T1000 (cell line): ENCODE measurements at regions not wholly inside any gene's neighbourhood (a gene's known extent, or its start where the extent isn't known, plus 50 kb on each side); places are given as distances from the start of the nearest gene placed in this dataset.
"Not testable (repeated sequence)": the region's sequence is repeated elsewhere in the genome, so short reads cannot be mapped to it uniquely, and the experiment has no call there.

Source experiments
- DNase-seq: peaks from one replicate; lab custom pipeline; 2025; ENCODE audit warnings: mixed read lengths; lab: John Stamatoyannopoulos, UW

DNA sequence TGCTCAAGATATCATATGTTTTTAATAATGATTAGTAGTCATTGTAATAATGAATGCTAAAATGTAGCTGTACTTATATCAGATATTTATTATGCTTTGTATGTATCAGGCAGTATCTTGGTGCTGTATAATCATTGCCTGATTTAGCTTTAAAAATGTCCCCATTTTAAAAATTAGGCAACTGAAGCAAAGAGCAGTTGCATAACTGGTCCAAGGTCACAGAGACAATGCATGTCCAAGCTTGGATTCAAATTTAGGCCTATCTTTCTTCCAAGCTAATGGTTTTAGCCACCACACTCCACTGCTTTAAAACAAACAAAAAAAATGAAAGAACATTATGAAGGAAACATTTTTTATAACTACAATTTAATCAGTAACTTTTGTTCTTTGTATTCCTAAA lies 725.8 kb upstream of the RAG2 start:
- DNase-seq: no peak

DNA sequence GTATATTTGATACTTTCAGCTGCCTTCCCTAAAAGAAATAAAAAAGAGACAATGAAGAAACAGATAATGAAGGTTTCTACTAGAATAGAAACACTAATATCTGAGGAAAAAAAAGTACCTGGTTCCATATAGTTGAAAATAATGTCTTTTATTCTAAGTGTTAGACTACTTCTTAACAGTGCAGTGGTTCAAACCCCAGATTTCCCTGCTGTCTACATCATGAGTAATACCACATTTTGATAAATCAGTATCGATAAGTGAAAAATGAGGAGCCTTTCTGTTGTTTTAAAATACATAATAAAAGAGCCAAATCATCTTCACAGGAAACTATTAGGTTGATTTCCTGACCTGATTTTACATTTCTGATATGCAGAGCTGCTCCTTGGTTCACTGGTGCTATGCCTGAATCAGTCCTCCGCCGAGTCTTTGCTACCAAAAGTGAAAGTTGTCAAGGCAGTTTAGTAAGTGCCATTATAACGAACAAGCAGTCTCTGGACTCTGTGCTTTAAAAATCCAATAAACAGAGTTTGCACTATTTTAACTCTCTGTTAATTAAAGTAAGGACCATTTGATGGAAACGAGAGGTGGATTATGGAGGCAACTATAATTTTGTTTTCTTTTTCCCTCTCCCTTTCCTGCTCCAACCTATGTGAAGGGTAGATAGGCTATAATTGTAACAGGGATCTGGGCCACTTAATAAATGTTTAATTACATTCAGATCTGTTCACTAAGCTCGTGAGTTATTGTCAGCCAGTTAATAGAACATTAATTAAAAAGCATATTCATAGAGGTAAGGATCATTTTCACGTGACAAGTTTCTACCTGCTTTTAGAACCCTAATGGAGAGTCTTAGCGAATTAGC lies 724.5 kb upstream of the RAG2 start:
- DNase-seq: no peak

DNA sequence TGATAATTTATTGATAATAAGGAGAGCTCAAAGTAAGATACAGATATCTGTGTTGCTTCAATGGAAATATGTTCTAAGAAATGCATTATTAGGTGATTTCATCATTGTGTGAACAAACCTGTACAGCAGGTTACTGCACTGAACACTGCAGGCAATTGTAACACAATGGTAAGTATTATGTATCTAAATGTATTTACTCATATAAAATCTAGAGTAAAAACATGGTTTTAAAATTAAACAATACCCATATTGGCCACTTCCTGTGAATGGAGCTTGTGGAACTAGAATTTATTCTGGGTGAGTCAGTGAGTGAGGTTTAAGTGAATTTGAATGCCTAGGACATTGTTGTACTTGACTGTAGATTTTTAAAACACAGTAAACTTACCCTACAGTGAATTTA lies 722.9 kb upstream of the RAG2 start:
- DNase-seq: no peak

DNA sequence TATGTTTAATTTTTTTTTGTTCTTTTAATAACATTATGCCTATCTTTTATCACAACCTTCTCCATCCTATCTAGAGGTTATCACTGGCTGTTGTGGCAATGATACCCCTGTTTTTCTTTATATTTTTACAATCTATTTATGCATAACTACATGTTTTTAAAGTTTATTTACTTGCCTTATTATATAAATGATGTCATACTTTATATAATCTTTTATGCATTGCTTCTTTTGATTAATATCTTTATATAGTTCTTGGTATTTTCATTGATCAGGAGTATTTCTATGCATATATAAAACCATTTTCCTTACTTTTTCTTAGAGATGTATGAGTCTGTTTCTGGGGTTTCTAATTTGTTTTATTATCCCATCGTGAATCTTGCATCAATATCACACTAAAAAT lies 719.8 kb upstream of the RAG2 start:
- no peak for DNase-seq

DNA sequence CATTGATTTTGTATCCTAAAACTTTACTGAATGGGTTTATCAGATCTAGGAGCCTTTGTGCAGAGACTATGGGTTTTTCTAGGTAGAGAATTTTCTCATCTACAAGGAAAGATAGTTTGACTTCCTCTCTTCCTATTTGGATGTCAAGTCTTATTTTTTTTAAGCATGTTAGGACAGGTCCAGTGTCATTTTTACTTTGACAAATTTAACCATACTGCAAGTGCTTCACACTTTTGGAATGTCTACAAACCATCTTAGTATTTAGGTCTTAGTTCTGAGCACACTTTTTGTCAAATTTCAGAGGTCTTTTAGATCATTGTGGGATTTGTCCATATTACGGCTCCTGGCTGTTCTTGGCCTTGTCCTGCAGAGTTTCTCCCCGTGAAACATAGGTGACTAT lies 715.2 kb upstream of the RAG2 start:
- DNase-seq: no peak

DNA sequence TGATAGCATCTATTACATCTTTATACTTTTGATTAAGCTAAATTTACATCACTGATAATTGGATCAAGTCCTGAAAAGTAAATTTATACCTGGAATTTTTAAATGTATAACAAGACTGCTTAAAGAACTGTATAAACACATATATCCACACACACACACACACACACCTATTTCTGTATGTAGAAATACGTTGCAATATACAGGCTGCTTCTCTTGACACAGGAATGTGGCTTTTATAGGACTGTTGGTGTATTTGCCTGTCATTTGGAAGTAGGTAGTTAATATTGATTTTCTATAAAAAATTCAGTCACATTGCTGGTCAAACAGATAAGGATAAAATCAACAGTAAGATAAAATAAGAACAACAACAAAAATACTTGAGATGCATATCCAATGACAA lies 708.5 kb upstream of the RAG2 start:
- no peak for DNase-seq

DNA sequence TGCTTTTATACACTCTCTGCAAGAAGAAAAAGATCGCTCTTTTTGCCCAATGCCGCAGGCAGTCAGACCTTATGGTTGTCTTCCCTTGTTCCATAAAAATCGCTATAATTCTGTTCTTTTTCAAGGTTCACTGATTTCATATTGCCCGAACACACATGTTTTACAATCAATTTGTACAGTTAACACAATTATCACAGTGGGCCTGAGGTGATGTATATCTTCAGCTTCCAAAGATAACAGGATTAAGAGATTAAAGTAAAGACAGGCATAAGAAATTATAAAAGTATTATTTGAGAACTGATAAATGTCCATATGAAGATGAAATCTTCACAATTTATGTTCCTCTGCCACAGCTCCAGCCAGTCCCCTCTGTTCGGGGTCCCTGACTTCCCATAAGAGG lies 703.4 kb upstream of the RAG2 start:
- DNase-seq: not testable (repeated sequence)

DNA sequence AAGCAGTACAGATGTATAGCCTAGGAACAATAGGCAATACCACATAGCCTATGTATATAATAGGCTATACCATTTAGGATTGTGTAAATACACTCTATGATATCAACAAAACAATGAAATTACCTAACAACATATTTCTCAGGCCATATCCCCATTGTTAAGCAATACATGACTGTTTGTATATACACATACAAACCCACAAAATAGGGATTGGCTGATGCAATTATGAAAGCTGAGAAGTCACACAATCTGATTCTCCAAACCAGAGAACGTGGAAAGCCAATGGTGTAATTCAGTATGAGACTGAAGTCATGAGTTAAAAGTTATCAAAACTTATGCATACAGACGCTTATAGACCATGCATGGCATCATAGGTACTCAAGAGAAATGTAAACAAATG lies 700.1 kb upstream of the RAG2 start:
- DNase-seq: no peak

DNA sequence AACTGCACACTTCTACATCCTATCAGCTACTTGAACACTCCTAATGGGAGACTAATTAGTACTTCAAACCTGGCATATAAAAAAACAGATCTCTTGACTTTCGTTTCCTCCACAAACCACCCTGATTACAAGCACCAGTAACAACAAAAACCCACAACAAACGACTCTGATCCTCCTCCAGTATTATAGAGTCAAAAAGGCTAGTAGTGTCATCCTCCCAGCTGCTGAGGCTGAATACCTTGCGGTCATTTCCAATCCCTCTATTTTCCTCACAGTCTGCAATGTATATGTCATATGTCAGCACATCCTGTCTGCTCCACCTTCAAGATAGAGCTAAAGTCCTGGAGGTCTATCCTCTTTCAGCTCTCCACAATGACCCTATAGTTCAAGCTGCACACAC lies 688.9 kb upstream of the RAG2 start:
- no peak for DNase-seq

DNA sequence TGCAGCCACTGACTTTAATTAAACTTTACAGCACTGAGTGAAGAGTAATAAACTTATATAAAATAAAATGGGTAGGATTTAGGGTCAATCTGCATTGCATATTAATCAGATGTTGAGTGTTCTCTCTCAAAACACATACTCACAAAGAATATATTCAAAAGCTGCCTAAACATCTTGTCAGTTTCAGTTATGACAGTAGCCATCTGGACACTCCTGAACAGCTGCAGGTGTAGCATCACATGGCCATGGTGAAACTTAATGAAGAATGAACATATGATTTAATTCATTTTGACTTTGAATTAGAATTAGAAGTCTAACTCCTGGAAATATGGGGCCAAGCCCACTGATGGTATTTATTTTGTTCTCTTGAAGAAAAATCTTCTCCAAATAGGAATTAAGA lies 684.3 kb upstream of the RAG2 start:
- DNase-seq: no peak

DNA sequence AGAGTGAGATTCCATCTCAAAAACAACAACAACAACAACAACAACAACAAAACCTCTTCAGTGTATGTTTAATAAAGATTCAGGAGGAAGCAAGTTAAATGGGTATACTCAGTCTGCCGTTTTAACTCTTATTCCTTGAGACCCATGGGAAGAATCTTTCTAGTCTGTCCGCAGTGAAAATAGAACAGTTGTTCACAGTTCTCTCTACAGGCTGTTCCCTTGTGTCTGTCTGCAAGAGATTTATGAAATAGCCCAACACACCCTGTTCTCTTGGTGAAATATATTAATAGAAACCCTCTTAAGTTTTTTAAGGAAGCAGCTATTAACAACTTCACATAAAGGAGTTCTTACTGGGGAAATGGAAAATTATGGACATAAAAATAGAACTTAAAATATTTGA lies 682.2 kb upstream of the RAG2 start:
- no peak for DNase-seq

DNA sequence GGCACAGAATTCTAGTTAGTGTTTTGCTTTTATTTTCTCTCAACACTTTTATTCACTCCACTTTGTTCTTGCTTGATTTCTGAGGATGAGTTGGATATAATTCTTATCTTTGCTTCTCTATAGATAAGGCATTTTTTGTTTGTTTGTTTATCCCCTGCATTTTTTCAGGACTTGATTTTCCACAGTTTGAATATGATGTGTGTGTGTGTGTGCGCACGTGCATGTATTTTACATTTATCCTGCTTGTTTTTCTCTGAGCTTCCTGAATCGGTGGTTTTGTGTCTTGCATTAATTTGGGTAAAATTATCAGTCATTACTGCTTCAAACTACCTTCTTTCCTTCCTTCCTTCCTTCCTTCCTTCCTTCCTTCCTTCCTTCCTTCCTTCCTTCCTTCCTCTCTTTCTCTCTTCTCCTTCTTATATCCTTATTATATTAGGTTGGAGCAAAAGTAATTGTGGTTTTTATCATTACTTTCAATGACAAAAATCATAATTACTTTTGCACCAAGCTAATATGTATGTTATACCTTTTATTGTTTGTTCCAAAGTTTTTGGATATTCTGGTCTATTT lies 679.9 kb upstream of the RAG2 start:
- DNase-seq: no peak

DNA sequence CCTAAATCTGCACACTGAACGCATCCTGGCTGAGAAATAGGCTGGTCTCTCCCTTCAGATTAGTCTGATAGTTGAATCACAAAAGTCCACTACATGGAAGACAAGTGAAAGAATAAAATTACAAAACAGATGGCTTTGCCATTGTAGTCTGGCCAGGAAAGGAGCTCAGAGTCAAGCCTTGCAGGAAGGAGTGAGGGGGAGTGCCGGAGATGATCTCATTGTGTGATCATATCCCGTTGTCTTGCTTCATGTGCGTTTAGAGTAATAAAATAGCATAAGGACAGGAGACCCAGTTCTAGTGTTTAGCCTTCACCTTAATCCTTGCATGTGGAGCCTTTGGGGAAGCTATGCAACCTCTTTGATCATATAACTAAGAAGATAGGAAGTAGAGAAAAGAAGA lies 666.7 kb upstream of the RAG2 start:
- no peak for DNase-seq

DNA sequence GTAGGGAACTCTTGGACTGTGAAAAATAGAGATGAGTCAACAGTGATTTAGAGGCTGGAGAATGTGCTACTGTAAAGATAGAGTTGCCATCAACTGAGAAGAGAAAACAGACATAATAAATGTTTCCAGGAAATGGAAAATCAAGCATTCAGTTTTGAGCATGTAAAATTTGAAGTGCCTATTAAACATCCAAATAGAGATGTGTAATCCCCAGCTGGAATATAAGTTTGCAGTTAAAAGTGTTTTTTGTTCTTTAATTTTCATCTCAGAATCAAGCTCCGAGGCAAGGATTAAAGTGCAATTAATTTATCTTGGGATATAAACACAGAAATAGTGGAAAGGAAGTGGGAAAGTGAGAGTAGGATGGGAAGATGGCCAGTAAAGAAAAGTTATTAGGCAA lies 666.0 kb upstream of the RAG2 start:
- no peak for DNase-seq

DNA sequence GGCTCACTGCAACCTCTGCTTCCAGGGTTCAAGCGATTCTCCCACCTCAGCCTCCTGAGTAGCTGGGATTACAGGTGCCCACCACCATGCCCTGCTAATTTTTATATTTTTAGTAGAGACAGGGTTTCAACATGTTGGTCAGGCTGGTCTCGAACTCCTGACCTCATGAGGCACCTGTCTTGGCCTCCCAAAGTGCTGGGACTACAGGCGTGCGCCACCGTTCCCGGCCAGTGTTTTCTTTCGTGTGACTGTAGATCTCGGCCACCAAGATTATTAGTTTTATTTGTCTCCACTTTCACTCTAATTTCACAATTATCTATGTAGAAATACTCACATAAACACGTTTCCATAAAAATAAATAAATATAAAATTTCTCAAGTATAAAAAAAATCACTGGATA lies 665.4 kb upstream of the RAG2 start:
- not testable (repeated sequence) for DNase-seq

DNA sequence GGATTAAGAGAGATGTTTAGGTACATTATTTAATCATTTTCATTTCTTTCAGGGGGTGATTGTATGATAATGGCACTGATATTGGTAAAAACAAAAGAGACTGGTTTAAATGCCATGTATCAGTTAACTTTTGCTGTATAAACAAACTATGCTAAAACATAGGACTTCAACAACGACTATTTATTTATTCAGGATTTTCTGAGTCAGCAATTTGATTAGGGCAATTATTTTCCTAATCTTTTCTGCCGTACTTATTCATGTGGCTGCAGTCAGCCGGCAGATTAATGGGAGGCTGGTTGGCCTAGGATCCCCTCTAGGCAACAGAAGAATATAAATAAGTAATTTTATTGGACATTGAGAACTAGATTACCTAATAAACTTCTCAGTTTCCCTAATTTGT lies 661.7 kb upstream of the RAG2 start:
- DNase-seq: no peak

DNA sequence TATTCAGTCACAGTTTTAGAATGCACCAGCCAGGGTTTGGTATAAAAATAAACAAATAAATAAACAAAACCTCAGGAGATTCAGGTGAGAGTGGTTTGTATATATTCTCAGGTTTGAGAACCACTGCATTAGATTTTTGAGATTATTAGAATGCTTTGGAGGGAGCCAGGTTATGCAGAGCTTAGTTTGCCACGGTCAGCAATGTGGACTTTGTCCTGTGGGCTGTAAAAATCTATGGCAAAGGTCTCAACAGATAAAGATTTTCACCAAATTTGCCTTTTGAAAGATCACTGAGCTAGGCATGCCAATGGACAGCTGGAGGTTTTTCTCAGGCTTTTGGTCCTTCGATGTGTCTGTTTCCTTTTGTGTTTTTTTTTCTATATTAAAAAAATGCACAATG lies 650.1 kb upstream of the RAG2 start:
- no peak for DNase-seq

DNA sequence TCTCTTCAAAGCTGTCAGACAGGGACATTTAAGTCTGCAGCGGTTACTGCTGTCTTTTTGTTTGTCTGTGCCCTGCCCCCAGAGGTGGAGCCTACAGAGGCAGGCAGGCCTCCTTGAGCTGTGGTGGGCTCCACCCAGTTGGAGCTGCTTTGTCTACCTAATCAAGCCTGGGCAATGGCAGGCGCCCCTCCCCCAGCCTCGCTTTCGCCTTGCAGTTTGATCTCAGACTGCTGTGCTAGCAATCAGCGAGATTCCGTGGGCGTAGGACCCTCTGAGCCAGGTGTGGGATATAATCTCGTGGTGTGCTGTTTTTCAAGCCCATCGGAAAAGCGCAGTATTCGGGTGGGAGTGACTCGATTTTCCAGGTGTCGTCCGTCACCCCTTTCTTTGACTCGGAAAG lies 648.1 kb upstream of the RAG2 start:
- DNase-seq: not testable (repeated sequence)

DNA sequence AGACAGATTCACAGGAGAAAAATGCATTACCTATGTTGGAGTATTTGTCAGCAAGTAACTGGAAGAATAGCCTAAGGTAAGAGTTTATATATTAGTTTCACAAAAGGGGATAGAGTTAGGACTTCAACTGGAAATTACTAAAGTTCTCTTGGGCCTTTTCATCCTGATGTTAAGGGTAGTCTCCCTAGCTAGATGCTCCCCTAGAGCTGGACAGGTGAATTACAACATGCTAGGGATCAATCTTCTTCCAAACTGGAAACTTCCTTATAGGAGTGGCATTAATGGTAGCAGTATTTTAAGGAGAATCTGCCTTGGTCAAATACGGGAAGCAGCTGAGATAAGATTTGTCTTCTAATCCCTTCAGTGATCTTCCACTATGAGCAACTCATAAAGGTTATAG lies 632.8 kb upstream of the RAG2 start:
- DNase-seq: no peak

DNA sequence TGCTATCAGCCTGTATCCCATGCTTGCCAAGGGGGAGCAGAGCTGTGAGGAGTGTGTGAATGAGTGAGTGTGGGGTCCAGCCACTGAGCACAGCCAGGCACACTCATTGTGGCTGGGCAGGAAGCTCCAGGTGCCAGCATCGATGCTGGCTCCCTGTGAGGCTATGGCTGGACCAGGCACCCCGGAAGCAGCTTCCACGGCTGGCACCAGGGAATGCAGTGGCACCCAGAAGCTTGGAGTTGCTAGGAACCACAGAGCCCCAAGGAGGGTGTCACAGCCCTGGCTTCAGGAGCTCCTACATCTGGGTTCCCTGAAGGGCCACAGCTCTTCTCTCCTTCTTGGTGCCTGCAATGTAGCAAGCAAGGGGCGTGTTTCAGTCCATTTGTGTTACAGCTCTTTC lies 625.9 kb upstream of the RAG2 start:
- no peak for DNase-seq

DNA sequence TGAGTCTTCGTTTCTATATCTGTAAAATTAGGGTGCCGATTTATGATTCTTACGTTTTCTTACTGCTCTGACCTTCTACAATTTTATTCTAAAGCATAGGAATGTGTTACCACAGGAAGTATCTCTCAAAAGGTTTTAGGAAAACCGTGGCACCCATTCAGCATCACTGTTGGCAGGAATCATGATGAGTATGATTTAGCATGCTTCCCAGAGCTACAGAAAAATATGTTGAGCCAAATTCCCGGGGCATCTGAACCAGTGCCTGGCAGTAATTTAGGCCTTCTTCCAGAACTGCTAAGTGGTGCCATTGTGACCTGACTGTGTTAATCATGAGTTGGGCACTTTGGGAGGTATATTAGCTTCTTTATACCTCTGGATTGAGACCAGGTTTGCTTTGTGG lies 605.0 kb upstream of the RAG2 start:
- no peak for DNase-seq

DNA sequence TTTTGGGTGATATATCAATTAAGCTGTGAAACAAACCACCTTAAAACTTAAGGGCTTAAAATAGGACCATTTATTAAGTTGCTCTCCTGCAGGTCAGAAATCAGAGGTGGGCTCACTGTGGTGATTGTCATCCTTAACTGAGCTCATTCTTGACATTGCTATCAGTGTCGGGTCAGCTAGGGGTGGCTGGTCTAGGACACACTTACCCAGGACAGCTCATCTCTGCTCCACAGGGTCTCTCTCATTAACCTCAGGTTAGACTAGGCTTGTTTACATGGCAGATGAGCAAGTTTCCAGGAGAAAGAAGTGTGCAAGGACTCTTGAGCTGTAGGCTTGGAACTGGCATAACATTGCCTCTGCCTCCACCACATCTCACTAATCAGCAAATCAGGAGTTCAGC lies 601.0 kb upstream of the RAG2 start:
- DNase-seq: no peak

DNA sequence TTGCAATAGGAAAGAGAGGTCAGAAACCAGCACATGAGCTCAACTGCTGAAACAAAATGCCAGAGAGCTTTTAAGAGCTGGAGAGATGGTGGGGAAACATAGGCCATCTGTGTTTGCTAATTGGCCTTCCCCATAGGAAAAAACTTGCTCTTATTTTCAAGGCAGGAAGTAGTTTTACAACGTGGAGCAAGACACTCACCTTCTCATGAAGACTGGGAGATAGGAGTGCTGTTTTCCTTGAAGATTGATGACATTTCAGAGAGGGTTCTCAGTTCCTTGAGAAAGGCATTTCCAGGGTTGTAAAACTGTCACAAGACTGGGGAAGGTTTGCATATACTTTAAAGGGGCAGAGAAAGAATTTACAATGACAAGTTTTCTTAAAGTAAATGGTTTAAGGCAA lies 586.3 kb upstream of the RAG2 start:
- DNase-seq: no peak

DNA sequence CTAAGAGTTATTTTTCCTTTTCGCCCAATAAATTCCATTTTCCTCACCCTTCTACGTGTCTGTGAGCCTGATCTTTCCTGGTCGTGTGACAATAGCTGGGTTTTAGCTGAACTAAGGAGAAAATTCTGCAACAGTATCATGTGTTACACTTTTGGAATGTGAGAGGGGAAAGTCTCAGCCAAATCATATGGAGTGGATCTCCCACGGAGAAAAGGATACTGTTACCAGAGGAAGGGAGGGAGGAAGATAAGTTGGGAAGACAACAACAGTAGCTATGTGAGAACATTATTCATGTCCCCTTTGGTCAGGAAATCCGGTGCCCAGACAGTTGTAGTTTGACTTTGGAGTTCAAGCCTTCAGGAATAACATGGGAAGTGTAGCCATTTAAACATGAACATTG lies 584.0 kb upstream of the RAG2 start:
- no peak for DNase-seq
